ENCODE measurements at regions not wholly inside any gene's neighbourhood (a gene's known extent, or its start where the extent isn't known, plus 50 kb on each side); places are given as distances from the start of the nearest gene placed in this dataset.

DNA sequence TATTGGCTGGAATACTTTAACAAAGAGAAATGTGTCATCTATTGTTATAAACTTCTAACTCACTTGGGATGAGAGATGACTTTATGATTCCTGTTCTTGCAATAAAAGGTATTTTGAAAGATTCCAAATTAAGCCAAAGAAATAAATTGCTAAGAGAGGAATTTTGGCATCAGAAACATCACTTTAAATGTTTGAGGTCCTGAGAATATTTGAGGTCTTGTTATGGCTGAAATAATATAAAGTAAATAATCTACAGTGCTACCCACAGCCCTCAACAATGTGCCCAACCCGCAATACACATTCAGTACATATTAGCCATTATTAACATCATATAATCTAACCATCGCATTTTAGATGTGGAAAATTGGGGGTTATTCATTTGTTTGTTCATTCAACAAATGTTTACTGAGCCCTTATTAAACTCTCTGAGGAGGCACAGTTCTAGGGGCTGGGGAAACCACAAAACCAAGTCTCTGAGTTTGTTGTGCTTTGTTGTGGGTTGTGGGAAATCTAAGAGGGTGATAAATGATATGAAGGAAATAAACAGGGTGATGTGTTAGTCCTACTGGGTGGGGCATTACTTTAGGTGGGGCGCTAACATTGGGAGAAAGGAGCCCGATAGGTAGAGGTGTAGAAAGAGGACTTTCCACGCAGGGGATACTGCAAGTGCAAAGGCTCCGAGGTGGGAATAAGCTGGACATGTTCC, 135.2 kb upstream of the CLINT1 start:
- POLR2A ChIA-PET (ENCODE audit: unreplicated experiment) = no interaction called here
- H2AFZ ChIP-seq = no peak overlapping the region
- TF ChIP-seq, protein P1, sequence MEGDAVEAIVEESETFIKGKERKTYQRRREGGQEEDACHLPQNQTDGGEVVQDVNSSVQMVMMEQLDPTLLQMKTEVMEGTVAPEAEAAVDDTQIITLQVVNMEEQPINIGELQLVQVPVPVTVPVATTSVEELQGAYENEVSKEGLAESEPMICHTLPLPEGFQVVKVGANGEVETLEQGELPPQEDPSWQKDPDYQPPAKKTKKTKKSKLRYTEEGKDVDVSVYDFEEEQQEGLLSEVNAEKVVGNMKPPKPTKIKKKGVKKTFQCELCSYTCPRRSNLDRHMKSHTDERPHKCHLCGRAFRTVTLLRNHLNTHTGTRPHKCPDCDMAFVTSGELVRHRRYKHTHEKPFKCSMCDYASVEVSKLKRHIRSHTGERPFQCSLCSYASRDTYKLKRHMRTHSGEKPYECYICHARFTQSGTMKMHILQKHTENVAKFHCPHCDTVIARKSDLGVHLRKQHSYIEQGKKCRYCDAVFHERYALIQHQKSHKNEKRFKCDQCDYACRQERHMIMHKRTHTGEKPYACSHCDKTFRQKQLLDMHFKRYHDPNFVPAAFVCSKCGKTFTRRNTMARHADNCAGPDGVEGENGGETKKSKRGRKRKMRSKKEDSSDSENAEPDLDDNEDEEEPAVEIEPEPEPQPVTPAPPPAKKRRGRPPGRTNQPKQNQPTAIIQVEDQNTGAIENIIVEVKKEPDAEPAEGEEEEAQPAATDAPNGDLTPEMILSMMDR (conservative IDR thresholded peaks at IDR 0.05) = no peak
- TF ChIP-seq EZH2 (IDR thresholded peaks at IDR 0.05; ENCODE audit: low read depth) = no peak

DNA sequence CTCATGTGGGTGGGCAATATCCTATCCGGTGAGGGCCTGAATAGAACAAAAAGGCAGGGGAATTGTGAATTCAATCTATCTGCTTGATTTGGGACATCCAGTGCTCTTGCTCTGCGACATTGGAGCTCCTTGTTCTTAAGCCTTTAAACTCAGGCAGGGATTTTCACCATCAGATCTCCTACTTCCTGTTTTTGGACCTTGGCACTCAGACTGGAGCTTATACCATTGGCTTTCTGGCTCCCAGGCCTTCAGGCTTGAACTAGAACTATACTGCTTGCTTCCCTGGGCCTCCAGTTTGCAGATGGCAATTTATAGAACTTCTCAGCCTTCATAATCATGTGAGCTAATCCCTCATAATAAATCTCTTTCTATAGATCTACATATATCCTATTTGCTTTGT, 134.3 kb upstream of the CLINT1 start:
- Histone ChIP-seq H3K9me2 (ENCODE audit: insufficient read depth) (no peaks in the 10 kb centered on the region), H3F3A (ENCODE audit: insufficient read depth, low read depth) (no peaks in the 10 kb centered on the region), H3K36me3 (ENCODE audit: low read depth) (no peaks in the 10 kb centered on the region), H3K27me3 (ENCODE audit: insufficient read depth, low read depth) (no peaks in the 10 kb centered on the region), H3K4me2 (no peak overlapping the region), H2AFZ (no peak overlapping the region), H3K79me2 (ENCODE audit: low read depth) (no peaks in the 10 kb centered on the region), H3K4me3 (no peak overlapping the region), H4K20me1 (ENCODE audit: insufficient read depth) (no peaks in the 10 kb centered on the region), H3K27ac (no peak overlapping the region), H3K9me3 (ENCODE audit: insufficient read depth, low read depth) (no peaks in the 10 kb centered on the region), H3K4me1 (replicated peaks; ENCODE audit: insufficient read depth) (no peaks in the 10 kb centered on the region)
- CTCF ChIA-PET = no interaction called here
- TF ChIP-seq, protein P1 (conservative IDR thresholded peaks at IDR 0.05) = no peak
- no peak for TF ChIP-seq EZH2 (IDR thresholded peaks at IDR 0.05; ENCODE audit: low read depth)
- no TSS peak for BruUV-seq (replicated peaks)
- POLR2A ChIA-PET (ENCODE audit: unreplicated experiment) = no interaction called here
- no peak for DNase-seq
- intact Hi-C loops (cut with micrococcal nuclease; ENCODE audit: unreplicated experiment) = loop anchor here (10.0 kb wide), 1 partner anchor 648 kb away; a partner anchor contains a TSS

More for the DNA sequence above, 135.2 kb upstream of the CLINT1 start:
- Histone ChIP-seq H3K4me2 (0 out of 2 replicates have a peak overlapping the region, but pooled peaks have one; percentile 18), H3F3A (ENCODE audit: insufficient read depth, low read depth) (no peaks in the 10 kb centered on the region), H3K79me2 (ENCODE audit: low read depth) (no peaks in the 10 kb centered on the region), H3K27me3 (ENCODE audit: insufficient read depth, low read depth) (no peaks in the 10 kb centered on the region), H3K9me3 (ENCODE audit: insufficient read depth, low read depth) (no peaks in the 10 kb centered on the region), H3K4me1 (replicated peaks; ENCODE audit: insufficient read depth) (no peaks in the 10 kb centered on the region), H3K27ac (no peak overlapping the region), H3K36me3 (ENCODE audit: low read depth) (no peaks in the 10 kb centered on the region), H3K4me3 (no peak overlapping the region), H3K9me2 (ENCODE audit: insufficient read depth) (no peaks in the 10 kb centered on the region), H4K20me1 (ENCODE audit: insufficient read depth) (no peaks in the 10 kb centered on the region)
- peak in 1 of 2 experiments; percentile 40 for DNase-seq
- BruUV-seq (replicated peaks) = no TSS peak
- CTCF ChIA-PET = interaction anchor here (0.7 to 0.8 kb wide), 2 partner anchors 230 to 669 kb away, joined by 4 to 6 read pairs; no protein-coding TSS in a partner anchor
- intact Hi-C loops (cut with micrococcal nuclease; ENCODE audit: unreplicated experiment) = loop anchor here (2.0 to 10.0 kb wide), 2 partner anchors 177 to 649 kb away; a partner anchor contains a TSS

DNA sequence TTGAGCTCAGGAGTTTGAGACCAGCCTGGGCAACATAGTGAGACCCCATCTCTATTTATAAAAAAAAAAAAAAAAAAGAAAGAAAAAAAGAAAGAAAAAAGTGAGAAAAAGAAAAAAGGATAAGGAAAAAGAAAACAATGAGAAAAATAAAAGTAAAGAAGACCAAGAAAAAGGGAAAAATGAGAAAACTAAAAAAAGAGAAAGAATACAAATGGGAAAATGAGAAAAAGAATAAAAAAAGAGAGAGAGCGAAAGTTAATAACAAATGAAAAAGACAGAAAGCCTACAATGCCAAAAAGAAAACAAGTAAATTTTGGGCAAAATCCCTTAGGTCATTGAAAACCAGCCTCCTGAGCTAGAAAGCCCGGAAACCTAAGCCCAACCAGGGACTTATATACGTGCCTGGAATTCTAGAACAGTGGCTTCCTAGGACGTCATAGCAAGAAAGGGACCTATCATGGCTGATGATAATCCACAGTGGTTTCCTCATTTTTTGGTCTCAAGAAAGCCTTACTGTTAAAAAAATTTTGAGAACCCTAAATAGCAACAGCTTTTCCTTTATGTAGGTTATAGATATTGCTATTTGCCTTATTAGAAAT, 131.7 kb upstream of the CLINT1 start:
- TF ChIP-seq, protein P1 (conservative IDR thresholded peaks at IDR 0.05) = no peak
- TF ChIP-seq EZH2 (IDR thresholded peaks at IDR 0.05; ENCODE audit: low read depth) = no peak
- CTCF ChIA-PET = no interaction called here
- no peaks in the 10 kb centered on the region for H3K9me2 ChIP-seq (ENCODE audit: insufficient read depth)

More for the DNA sequence above, 131.7 kb upstream of the CLINT1 start:
- POLR2A ChIA-PET (ENCODE audit: unreplicated experiment) = no interaction called here
- no peak overlapping the region for H3K4me2 ChIP-seq
- no peaks in the 10 kb centered on the region for H4K20me1 ChIP-seq (ENCODE audit: insufficient read depth)
- H3K4me1 ChIP-seq (replicated peaks; ENCODE audit: insufficient read depth) = no peaks in the 10 kb centered on the region
- intact Hi-C loops (cut with micrococcal nuclease; ENCODE audit: unreplicated experiment) = loop anchor here (10.0 kb wide), 1 partner anchor 646 kb away; a partner anchor contains a TSS
- H3K79me2 ChIP-seq (ENCODE audit: low read depth) = no peaks in the 10 kb centered on the region
- H2AFZ ChIP-seq = no peak overlapping the region
- H3K27me3 ChIP-seq (ENCODE audit: insufficient read depth, low read depth) = no peaks in the 10 kb centered on the region
- H3K4me3 ChIP-seq = no peak overlapping the region
- no peaks in the 10 kb centered on the region for H3F3A ChIP-seq (ENCODE audit: insufficient read depth, low read depth)
- H3K9me3 ChIP-seq (ENCODE audit: insufficient read depth, low read depth) = no peaks in the 10 kb centered on the region
- no peaks in the 10 kb centered on the region for H3K36me3 ChIP-seq (ENCODE audit: low read depth)
- no peak for DNase-seq
- H3K27ac ChIP-seq = no peak overlapping the region
- no TSS peak for BruUV-seq (replicated peaks)
